IPS-20b (cell line): ENCODE measurements at regions not wholly inside any gene's neighbourhood (a gene's known extent, or its start where the extent isn't known, plus 50 kb on each side); places are given as distances from the start of the nearest gene placed in this dataset.
"Not testable (repeated sequence)": the region's sequence is repeated elsewhere in the genome, so short reads cannot be mapped to it uniquely, and the experiment has no call there.

ENCODE experiments used
- H3K27ac ChIP-seq: one replicate; pipeline ENCODE4 v1.5.1; 2013; ENCODE audit warnings: low read length
- H3K27me3 ChIP-seq: 2 replicates; pipeline ENCODE4 v1.6.1; 2013; ENCODE audit warnings: mild to moderate bottlenecking, low read length, inconsistent platforms; ENCODE audit not compliant: insufficient read depth
- H3K36me3 ChIP-seq: 2 replicates; pipeline ENCODE4 v1.6.1; 2013; ENCODE audit warnings: low read depth, mild to moderate bottlenecking, inconsistent platforms, low read length, moderate library complexity; ENCODE audit not compliant: insufficient read depth
- H3K4me1 ChIP-seq: 2 replicates; pipeline ENCODE4 v1.6.1; 2013; ENCODE audit warnings: mild to moderate bottlenecking, control low read depth, inconsistent platforms, low read length, moderate library complexity; ENCODE audit not compliant: insufficient read depth
- H3K4me3 ChIP-seq: 2 replicates; pipeline ENCODE4 v1.5.1; 2013; ENCODE audit warnings: mild to moderate bottlenecking, low read length, inconsistent platforms
- H3K9ac ChIP-seq: 2 replicates; pipeline ENCODE4 v1.6.1; 2013; ENCODE audit warnings: low read depth, mild to moderate bottlenecking, inconsistent platforms, low read length, moderate library complexity
- H3K9me3 ChIP-seq: 2 replicates; pipeline ENCODE4 v1.6.1; 2013; ENCODE audit warnings: mild to moderate bottlenecking, low read depth, low read length, inconsistent platforms; ENCODE audit not compliant: insufficient read depth

- H3K9me3 ChIP-seq, result peaks cover 11% of the 10 kb centered on the region
- H3K4me1 ChIP-seq, H3K4me3 ChIP-seq, H3K36me3 ChIP-seq, H3K27me3 ChIP-seq, H3K27ac ChIP-seq, H3K9ac ChIP-seq: not testable (repeated sequence)
Measured at GRCh38 chr13:18599791-18600211, 581.8 kb downstream of the TUBA3C start.

GRCh38 chr13:18598543-18598942 lies 583.1 kb downstream of the TUBA3C start:
- peaks cover 17% of the 10 kb centered on the region for H3K9me3 ChIP-seq
- not testable (repeated sequence) for H3K27ac ChIP-seq, H3K9ac ChIP-seq, H3K4me1 ChIP-seq, H3K36me3 ChIP-seq, H3K4me3 ChIP-seq, H3K27me3 ChIP-seq

- not testable (repeated sequence) for H3K27me3 ChIP-seq, H3K27ac ChIP-seq, H3K36me3 ChIP-seq, H3K4me1 ChIP-seq, H3K4me3 ChIP-seq, H3K9ac ChIP-seq
- peaks cover 17% of the 10 kb centered on the region for H3K9me3 ChIP-seq
Measured at GRCh38 chr13:18597940-18598339, 583.7 kb downstream of the TUBA3C start.

- not testable (repeated sequence) for H3K9me3 ChIP-seq, H3K36me3 ChIP-seq, H3K9ac ChIP-seq, H3K4me1 ChIP-seq, H3K4me3 ChIP-seq, H3K27ac ChIP-seq, H3K27me3 ChIP-seq
Measured at GRCh38 chr13:18577103-18577502, 604.5 kb downstream of the TUBA3C start.

GRCh38 chr13:18567890-18568289 lies 613.7 kb downstream of the TUBA3C start:
- not testable (repeated sequence) for H3K36me3 ChIP-seq, H3K9ac ChIP-seq, H3K27me3 ChIP-seq, H3K9me3 ChIP-seq, H3K27ac ChIP-seq, H3K4me1 ChIP-seq, H3K4me3 ChIP-seq
